ENCODE measurements at regions not wholly inside any gene's neighbourhood (a gene's known extent, or its start where the extent isn't known, plus 50 kb on each side); places are given as distances from the start of the nearest gene placed in this dataset.

DNA sequence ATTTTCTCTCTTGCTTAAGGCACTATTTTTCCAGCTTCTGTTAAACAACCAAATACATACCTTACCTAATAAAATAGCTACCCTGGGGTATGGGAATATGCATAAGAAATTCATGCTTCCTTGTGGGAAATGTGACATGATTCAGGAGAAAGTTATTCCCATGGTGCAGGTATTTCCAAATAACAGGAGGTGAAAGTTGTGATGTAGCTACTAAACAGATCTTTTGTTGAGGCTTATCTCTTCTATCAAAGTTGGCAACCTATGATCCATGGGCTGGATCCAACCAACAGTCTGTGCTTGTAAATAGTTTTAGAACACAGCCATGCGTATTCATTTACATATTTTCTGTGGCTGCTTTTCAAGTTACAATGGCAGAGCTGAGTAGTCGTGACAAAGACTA, 177.8 kb upstream of the NBEA start:
- TF ChIP-seq ZNF544 (tag by site-specific recombination; IDR thresholded peaks at IDR 0.05) (no peak), ZNF274 (IDR thresholded peaks at IDR 0.05; ENCODE audit: low read length) (no peak), ZNF274 (tag by site-specific recombination; IDR thresholded peaks at IDR 0.05; ENCODE audit: borderline replicate concordance) (no peak), REPIN1 (tag by site-specific recombination; IDR thresholded peaks at IDR 0.05; ENCODE audit: low read depth) (no peak), KLF1 (tag by site-specific recombination; IDR thresholded peaks at IDR 0.05) (no peak), HOXA7 (CRISPR knock-in tag; IDR thresholded peaks at IDR 0.05; ENCODE audit: borderline replicate concordance) (no peak), ZNF184 (tag by site-specific recombination; IDR thresholded peaks at IDR 0.05) (no peak), ZNF138 (tag by site-specific recombination; IDR thresholded peaks at IDR 0.05; ENCODE audit: borderline replicate concordance) (no peak)
- TF ChIP-seq, protein P1, sequence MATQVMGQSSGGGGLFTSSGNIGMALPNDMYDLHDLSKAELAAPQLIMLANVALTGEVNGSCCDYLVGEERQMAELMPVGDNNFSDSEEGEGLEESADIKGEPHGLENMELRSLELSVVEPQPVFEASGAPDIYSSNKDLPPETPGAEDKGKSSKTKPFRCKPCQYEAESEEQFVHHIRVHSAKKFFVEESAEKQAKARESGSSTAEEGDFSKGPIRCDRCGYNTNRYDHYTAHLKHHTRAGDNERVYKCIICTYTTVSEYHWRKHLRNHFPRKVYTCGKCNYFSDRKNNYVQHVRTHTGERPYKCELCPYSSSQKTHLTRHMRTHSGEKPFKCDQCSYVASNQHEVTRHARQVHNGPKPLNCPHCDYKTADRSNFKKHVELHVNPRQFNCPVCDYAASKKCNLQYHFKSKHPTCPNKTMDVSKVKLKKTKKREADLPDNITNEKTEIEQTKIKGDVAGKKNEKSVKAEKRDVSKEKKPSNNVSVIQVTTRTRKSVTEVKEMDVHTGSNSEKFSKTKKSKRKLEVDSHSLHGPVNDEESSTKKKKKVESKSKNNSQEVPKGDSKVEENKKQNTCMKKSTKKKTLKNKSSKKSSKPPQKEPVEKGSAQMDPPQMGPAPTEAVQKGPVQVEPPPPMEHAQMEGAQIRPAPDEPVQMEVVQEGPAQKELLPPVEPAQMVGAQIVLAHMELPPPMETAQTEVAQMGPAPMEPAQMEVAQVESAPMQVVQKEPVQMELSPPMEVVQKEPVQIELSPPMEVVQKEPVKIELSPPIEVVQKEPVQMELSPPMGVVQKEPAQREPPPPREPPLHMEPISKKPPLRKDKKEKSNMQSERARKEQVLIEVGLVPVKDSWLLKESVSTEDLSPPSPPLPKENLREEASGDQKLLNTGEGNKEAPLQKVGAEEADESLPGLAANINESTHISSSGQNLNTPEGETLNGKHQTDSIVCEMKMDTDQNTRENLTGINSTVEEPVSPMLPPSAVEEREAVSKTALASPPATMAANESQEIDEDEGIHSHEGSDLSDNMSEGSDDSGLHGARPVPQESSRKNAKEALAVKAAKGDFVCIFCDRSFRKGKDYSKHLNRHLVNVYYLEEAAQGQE (tag by site-specific recombination; IDR thresholded peaks at IDR 0.05), result no peak
- TF ChIP-seq, protein P2, sequence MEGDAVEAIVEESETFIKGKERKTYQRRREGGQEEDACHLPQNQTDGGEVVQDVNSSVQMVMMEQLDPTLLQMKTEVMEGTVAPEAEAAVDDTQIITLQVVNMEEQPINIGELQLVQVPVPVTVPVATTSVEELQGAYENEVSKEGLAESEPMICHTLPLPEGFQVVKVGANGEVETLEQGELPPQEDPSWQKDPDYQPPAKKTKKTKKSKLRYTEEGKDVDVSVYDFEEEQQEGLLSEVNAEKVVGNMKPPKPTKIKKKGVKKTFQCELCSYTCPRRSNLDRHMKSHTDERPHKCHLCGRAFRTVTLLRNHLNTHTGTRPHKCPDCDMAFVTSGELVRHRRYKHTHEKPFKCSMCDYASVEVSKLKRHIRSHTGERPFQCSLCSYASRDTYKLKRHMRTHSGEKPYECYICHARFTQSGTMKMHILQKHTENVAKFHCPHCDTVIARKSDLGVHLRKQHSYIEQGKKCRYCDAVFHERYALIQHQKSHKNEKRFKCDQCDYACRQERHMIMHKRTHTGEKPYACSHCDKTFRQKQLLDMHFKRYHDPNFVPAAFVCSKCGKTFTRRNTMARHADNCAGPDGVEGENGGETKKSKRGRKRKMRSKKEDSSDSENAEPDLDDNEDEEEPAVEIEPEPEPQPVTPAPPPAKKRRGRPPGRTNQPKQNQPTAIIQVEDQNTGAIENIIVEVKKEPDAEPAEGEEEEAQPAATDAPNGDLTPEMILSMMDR (tag by site-specific recombination; IDR thresholded peaks at IDR 0.05), result no peak
- TF ChIP-seq, protein P3, sequence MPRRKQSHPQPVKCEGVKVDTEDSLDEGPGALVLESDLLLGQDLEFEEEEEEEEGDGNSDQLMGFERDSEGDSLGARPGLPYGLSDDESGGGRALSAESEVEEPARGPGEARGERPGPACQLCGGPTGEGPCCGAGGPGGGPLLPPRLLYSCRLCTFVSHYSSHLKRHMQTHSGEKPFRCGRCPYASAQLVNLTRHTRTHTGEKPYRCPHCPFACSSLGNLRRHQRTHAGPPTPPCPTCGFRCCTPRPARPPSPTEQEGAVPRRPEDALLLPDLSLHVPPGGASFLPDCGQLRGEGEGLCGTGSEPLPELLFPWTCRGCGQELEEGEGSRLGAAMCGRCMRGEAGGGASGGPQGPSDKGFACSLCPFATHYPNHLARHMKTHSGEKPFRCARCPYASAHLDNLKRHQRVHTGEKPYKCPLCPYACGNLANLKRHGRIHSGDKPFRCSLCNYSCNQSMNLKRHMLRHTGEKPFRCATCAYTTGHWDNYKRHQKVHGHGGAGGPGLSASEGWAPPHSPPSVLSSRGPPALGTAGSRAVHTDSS (tag by site-specific recombination; IDR thresholded peaks at IDR 0.05), result no peak
- TF ChIP-seq, protein P4, sequence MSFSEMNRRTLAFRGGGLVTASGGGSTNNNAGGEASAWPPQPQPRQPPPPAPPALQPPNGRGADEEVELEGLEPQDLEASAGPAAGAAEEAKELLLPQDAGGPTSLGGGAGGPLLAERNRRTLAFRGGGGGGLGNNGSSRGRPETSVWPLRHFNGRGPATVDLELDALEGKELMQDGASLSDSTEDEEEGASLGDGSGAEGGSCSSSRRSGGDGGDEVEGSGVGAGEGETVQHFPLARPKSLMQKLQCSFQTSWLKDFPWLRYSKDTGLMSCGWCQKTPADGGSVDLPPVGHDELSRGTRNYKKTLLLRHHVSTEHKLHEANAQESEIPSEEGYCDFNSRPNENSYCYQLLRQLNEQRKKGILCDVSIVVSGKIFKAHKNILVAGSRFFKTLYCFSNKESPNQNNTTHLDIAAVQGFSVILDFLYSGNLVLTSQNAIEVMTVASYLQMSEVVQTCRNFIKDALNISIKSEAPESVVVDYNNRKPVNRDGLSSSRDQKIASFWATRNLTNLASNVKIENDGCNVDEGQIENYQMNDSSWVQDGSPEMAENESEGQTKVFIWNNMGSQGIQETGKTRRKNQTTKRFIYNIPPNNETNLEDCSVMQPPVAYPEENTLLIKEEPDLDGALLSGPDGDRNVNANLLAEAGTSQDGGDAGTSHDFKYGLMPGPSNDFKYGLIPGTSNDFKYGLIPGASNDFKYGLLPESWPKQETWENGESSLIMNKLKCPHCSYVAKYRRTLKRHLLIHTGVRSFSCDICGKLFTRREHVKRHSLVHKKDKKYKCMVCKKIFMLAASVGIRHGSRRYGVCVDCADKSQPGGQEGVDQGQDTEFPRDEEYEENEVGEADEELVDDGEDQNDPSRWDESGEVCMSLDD (tag by site-specific recombination; IDR thresholded peaks at IDR 0.05), result no peak
- TF ChIP-seq, protein P5, sequence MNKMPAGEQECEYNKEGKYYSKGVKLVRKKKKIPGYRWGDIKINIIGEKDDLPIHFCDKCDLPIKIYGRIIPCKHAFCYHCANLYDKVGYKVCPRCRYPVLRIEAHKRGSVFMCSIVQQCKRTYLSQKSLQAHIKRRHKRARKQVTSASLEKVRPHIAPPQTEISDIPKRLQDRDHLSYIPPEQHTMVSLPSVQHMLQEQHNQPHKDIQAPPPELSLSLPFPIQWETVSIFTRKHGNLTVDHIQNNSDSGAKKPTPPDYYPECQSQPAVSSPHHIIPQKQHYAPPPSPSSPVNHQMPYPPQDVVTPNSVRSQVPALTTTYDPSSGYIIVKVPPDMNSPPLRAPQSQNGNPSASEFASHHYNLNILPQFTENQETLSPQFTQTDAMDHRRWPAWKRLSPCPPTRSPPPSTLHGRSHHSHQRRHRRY (tag by site-specific recombination; IDR thresholded peaks at IDR 0.05), result no peak
- TF ChIP-seq, protein P6, sequence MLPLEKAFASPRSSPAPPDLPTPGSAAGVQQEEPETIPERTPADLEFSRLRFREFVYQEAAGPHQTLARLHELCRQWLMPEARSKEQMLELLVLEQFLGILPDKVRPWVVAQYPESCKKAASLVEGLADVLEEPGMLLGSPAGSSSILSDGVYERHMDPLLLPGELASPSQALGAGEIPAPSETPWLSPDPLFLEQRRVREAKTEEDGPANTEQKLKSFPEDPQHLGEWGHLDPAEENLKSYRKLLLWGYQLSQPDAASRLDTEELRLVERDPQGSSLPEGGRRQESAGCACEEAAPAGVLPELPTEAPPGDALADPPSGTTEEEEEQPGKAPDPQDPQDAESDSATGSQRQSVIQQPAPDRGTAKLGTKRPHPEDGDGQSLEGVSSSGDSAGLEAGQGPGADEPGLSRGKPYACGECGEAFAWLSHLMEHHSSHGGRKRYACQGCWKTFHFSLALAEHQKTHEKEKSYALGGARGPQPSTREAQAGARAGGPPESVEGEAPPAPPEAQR (tag by site-specific recombination; IDR thresholded peaks at IDR 0.05), result no peak
